ENCODE measurements at regions not wholly inside any gene's neighbourhood (a gene's known extent, or its start where the extent isn't known, plus 50 kb on each side); places are given as distances from the start of the nearest gene placed in this dataset.

DNA sequence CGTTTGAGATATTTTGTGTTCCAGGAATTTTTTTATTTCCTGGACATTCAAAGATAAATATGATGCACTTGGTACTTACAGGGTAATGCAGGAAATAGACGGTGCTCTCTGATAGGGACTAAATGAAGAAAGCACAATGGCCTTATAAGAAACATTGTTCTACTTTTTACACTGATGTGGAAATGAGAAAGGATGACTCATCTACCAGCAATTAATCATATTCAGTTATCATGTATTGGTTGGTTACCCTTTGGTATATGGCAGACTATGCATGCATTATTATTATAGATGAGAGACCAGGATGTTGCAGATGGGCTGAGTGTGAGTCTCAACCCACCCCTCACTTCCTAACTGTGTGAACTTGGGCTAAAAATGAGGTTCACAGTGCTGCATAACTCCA lies 222.2 kb downstream of the FLRT2 start:
- no peak overlapping the region for H3K4me3 ChIP-seq (IDR thresholded peaks at IDR 0.05; ENCODE audit: insufficient read depth, low read depth, low read length)
- TF ChIP-seq, protein P1, sequence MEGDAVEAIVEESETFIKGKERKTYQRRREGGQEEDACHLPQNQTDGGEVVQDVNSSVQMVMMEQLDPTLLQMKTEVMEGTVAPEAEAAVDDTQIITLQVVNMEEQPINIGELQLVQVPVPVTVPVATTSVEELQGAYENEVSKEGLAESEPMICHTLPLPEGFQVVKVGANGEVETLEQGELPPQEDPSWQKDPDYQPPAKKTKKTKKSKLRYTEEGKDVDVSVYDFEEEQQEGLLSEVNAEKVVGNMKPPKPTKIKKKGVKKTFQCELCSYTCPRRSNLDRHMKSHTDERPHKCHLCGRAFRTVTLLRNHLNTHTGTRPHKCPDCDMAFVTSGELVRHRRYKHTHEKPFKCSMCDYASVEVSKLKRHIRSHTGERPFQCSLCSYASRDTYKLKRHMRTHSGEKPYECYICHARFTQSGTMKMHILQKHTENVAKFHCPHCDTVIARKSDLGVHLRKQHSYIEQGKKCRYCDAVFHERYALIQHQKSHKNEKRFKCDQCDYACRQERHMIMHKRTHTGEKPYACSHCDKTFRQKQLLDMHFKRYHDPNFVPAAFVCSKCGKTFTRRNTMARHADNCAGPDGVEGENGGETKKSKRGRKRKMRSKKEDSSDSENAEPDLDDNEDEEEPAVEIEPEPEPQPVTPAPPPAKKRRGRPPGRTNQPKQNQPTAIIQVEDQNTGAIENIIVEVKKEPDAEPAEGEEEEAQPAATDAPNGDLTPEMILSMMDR (conservative IDR thresholded peaks at IDR 0.05; ENCODE audit: low read depth, low read length) = no peak
- H2AFZ ChIP-seq (ENCODE audit: low read depth) = no peak overlapping the region
- H3K4me2 ChIP-seq = no peak overlapping the region
- H3K79me2 ChIP-seq (ENCODE audit: insufficient read depth, low read depth) = no peaks in the 10 kb centered on the region
- no peaks in the 10 kb centered on the region for H3K4me1 ChIP-seq (ENCODE audit: low read depth, poor library complexity, severe bottlenecking)
- H3K27ac ChIP-seq = no peak overlapping the region
- H3K27me3 ChIP-seq (ENCODE audit: insufficient read depth, low read depth) = no peaks in the 10 kb centered on the region
- no peaks in the 10 kb centered on the region for H4K20me1 ChIP-seq (ENCODE audit: insufficient read depth)
- H3K36me3 ChIP-seq (ENCODE audit: insufficient read depth) = no peaks in the 10 kb centered on the region
- H3K9ac ChIP-seq = no peak overlapping the region

DNA sequence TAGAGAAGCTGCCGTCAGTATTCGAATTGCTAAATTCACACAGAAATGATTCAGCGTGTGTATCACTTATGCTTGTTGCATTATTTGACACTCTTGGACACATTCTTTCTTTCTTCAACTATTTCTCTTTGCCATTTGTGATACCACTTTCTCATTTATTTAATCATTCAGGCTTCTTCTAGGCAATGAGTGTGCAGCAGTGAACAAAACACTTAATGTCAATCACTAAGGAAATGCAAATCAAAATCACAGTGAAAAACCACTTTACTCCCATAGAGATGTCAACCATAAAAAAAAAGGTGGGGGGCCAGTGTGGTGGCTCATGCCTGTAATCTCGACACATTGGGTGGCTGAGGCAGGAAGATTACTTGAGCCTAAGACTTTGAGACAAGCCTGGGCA lies 214.6 kb downstream of the FLRT2 start:
- Histone ChIP-seq H3K79me2 (ENCODE audit: insufficient read depth, low read depth) (no peaks in the 10 kb centered on the region), H3K27ac (no peak overlapping the region), H3K9ac (no peak overlapping the region), H3K27me3 (ENCODE audit: insufficient read depth, low read depth) (no peaks in the 10 kb centered on the region), H4K20me1 (ENCODE audit: insufficient read depth) (no peaks in the 10 kb centered on the region), H3K4me3 (IDR thresholded peaks at IDR 0.05; ENCODE audit: insufficient read depth, low read depth, low read length) (no peak overlapping the region), H2AFZ (ENCODE audit: low read depth) (no peak overlapping the region), H3K4me2 (no peak overlapping the region), H3K36me3 (ENCODE audit: insufficient read depth) (no peaks in the 10 kb centered on the region), H3K4me1 (ENCODE audit: low read depth, poor library complexity, severe bottlenecking) (no peaks in the 10 kb centered on the region)
- TF ChIP-seq, protein P1 (conservative IDR thresholded peaks at IDR 0.05; ENCODE audit: low read depth, low read length) = no peak

DNA sequence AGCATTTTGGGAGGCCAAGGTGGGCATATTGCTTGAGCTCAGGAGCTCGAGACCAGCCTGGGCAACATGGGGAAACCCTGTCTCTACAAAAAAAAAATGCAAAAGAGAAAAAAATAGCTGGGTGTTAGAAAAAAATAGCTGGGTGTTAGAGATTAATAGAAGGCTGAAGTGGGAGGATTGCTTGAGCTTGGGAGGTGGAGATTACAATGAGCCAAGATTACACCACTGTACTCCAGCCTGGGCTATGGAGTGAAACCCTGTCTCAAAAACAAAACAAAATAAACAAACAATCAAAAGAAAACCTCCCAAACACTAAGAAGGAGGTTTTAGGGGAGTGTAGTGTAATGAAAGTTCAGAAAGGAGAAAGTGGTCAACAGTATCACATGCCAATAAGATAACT lies 202.1 kb downstream of the FLRT2 start:
- no peaks in the 10 kb centered on the region for H3K79me2 ChIP-seq (ENCODE audit: insufficient read depth, low read depth)
- H3K36me3 ChIP-seq (ENCODE audit: insufficient read depth) = no peaks in the 10 kb centered on the region
- H3K4me3 ChIP-seq (IDR thresholded peaks at IDR 0.05; ENCODE audit: insufficient read depth, low read depth, low read length) = no peak overlapping the region
- no peaks in the 10 kb centered on the region for H3K4me1 ChIP-seq (ENCODE audit: low read depth, poor library complexity, severe bottlenecking)
- no peak overlapping the region for H2AFZ ChIP-seq (ENCODE audit: low read depth)
- H4K20me1 ChIP-seq (ENCODE audit: insufficient read depth) = no peaks in the 10 kb centered on the region
- no peaks in the 10 kb centered on the region for H3K27me3 ChIP-seq (ENCODE audit: insufficient read depth, low read depth)
- no peak overlapping the region for H3K27ac ChIP-seq
- H3K9ac ChIP-seq = no peak overlapping the region
- TF ChIP-seq, protein P1 (conservative IDR thresholded peaks at IDR 0.05; ENCODE audit: low read depth, low read length) = no peak
- H3K4me2 ChIP-seq = no peak overlapping the region

DNA sequence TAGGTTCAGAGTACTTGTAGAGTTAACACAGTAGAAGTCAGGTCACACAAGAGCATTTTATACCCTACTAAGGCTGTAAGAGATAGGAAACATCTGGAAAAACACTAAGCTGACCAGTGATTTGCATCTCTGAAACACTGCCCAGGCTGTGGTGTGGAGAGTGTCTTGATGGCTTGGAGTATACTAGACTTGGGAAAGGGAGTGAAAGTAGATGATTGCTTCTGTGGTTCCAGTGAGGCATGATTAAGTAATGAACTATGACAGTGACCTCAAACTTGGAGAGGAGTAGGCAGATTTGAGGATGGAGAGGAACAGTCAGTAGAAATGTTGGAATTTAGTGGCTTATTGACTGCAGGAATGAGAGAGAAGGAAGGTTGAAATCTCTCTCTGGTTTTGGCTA lies 201.2 kb downstream of the FLRT2 start:
- no peaks in the 10 kb centered on the region for H4K20me1 ChIP-seq (ENCODE audit: insufficient read depth)
- no peaks in the 10 kb centered on the region for H3K79me2 ChIP-seq (ENCODE audit: insufficient read depth, low read depth)
- TF ChIP-seq, protein P1 (conservative IDR thresholded peaks at IDR 0.05; ENCODE audit: low read depth, low read length) = no peak
- H3K27ac ChIP-seq = no peak overlapping the region
- no peak overlapping the region for H3K4me3 ChIP-seq (IDR thresholded peaks at IDR 0.05; ENCODE audit: insufficient read depth, low read depth, low read length)
- H3K27me3 ChIP-seq (ENCODE audit: insufficient read depth, low read depth) = no peaks in the 10 kb centered on the region
- no peaks in the 10 kb centered on the region for H3K36me3 ChIP-seq (ENCODE audit: insufficient read depth)
- H3K4me2 ChIP-seq = no peak overlapping the region
- no peaks in the 10 kb centered on the region for H3K4me1 ChIP-seq (ENCODE audit: low read depth, poor library complexity, severe bottlenecking)
- H3K9ac ChIP-seq = no peak overlapping the region
- H2AFZ ChIP-seq (ENCODE audit: low read depth) = no peak overlapping the region

Measured in KMS-11 (cell line).